GM19240 (cell line): ENCODE measurements at regions not wholly inside any gene's neighbourhood (a gene's known extent, or its start where the extent isn't known, plus 50 kb on each side); places are given as distances from the start of the nearest gene placed in this dataset.
"Not testable (repeated sequence)": the region's sequence is repeated elsewhere in the genome, so short reads cannot be mapped to it uniquely, and the experiment has no call there.

Experiments used
- DNase-seq: peaks from one replicate; pipeline ENCODE4 v3.0.0; 2011; ENCODE audit warnings: low spot score; ENCODE audit not compliant: insufficient read length

DNA sequence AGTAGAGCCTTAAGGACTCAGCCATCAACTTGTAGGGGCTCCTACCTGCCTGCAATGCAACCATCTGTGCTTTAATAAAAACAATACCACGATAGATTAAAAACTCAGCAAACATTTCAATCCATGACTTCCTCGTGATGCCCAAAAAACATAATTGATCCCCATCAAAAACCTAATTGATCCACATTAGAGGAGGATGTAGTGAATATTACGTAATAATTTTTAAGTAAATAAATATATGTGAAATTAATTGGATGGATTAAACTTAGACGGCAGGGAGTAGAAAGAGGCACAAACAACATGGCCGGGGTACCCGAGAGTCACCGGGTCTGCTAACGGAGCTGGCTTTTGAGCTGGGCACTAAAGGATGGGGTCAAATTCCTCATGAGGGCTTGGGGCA lies 87.3 kb downstream of the ARL4C start:
- DNase-seq, result no peak

GRCh38 chr2:234406085-234406484 lies 90.8 kb downstream of the ARL4C start:
- DNase-seq, result no peak

DNA sequence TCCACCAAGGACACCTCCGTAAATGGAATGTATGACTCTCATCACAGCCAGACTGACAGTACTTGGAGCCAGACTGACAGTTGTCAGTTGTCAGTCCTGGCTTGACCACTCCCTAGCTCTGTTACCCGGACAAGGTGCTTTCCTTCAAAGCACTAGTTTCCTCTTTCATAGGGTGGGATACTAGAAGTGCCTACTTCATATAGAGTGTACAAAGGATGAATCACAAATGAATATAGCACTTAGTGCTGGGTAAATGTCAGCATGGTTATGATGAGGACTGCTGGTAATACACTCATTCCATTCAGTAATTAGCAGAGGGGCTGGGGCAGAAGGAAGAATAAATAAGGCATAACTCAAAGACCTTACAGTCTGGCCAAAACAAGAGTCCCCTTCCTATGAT lies 91.4 kb downstream of the ARL4C start:
- DNase-seq, result no peak

DNA sequence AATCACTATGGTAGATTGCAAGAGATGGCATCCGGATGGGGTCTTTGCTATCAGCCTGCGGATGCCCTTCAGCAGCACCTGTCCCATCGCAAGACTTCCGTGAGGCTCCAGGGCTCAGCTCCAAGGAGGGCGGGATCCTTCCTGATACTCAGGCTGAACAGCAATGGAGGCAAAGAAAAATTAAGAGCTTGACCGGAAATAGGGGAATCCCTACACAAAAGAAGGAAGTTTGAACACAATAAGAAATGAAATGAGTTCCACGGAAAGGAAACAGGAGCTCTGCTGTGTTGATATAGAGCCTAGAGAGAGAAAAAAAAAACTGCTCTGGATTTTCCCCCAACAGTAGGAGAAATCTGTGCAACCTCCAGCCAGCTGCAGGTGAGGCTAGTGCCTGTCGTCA lies 91.9 kb downstream of the ARL4C start:
- no peak for DNase-seq

- no peak for DNase-seq
Measured at GRCh38 chr2:234403751-234404150, 93.1 kb downstream of the ARL4C start.

DNA sequence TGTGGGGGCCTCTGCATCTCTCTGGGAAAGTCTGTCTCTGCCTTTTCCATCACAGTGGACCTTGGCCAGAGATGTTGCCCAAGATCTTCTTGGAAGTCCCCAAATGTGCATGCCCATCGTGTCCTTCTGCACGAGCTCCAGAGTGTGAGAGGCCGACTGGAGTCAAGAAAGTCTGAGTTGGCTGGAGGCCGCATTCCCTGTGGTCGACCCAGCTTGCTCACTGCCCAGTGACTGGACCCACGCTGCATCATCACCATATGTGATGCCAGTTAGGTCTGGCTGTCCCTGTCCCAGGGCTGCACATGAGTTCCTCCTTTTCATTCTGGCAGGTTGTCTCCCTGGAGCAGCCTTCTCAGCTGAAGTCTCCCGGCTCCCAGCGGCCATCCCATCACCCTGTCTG lies 93.8 kb downstream of the ARL4C start:
- DNase-seq, result no peak

- no peak for DNase-seq
Measured at GRCh38 chr2:234401426-234401825, 95.5 kb downstream of the ARL4C start.

DNA sequence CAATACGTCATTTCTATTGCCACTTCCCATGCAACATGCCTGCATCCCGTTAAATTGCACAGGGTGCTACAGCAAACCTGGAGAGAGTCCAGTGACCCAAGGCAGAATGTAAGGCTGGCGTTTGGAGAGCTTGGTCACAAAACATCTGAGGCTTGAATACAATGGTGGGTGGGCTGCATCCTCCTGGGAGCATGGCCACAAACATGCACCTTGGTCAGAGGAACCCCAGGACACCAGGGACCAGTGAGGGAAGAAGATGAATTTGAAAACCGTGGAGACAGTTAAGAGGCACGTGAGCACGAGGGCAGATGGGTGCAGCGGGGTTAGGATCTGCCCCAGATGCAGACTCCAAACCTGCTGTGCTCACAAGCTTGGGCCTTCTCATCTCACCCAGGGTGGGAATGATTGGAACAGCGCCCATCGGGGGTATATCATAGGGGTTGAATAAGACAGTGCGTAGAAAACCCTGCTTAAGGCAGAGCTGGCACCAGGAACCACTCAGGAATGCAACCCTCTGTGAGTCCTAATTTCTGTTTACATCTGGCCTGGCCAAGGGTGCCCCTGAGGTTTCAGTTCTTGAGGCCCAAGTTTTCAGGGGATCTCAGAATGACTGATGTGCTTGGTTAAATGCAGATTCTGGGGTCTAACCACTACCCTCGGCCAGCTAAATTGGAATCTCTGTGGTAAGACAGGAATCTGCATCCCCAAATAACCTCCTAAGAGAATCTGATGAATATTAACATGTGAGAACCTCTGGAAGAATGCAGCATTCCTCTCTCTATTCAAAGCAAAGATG lies 97.2 kb downstream of the ARL4C start:
- DNase-seq, result no peak

GRCh38 chr2:234398531-234398930 lies 98.3 kb downstream of the ARL4C start:
- DNase-seq, result no peak

- no peak for DNase-seq
Measured at GRCh38 chr2:234395891-234396420, 100.9 kb downstream of the ARL4C start.

GRCh38 chr2:234394450-234394849 lies 102.4 kb downstream of the ARL4C start:
- no peak for DNase-seq

GRCh38 chr2:234393354-234393753 lies 103.5 kb downstream of the ARL4C start:
- DNase-seq, result no peak

DNA sequence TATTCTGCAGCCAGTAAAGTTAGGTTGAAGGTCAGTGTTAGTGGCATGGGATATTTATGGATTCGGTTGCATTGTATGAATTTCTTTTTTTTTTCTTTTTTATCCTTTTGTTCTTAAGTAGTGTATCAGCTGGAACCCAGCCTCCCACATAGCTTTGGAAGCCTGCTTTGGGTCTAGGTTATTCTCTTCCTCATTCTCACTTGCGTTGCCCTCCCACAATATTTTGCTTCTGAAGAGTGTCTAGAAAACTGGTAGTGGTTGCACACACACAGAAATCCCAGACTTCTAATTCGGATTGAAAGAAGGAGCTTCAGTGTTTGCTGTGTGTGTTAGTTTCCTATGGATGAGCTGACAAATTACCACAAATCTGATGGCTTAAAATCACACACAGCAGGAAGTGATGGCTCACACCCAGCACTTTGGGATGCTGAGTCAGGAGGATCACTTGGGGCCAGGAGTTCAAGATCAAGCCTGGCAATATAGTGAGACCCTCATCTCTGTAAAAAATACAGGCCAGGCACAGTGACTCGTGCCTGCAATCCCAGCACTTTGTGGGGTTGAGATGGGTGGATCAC lies 104.8 kb downstream of the ARL4C start:
- DNase-seq, result no peak

DNA sequence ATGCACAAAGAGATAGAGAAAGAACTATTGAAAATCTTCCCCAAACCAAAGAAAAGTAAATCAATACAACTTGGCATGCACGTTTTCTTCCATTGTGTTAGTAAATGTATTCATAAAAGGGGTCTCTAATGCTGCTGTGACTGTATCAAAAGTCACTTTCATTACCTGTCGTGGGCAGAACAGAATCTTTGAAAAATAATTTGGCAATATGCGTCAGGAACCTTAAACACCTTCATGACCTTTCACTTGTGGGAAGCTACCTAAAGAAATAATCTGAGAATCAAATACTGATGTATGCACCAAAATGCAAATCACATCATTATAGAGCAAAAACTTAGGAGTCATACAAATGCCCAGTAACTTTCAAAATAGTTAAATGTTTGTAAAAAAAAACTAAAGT lies 105.3 kb downstream of the ARL4C start:
- no peak for DNase-seq

DNA sequence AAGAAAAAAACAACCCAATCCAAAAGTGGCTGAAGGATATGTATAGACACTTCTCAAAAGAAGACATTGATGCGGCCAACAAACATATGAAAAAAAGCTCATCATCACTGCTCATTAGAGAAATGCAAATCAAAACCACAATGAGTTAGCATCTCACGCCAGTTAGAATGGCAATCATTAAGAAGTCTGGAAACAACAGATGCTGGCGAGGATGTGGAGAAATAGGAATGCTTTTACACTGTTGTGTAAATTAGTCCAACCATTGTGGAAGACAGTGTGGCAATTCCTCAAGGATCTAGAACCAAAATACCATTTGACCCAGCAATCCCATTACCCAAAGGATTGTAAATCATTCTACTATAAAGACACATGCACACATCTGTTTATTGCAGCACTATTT lies 107.2 kb downstream of the ARL4C start:
- not testable (repeated sequence) for DNase-seq

- DNase-seq, result no peak
Measured at GRCh38 chr2:234388591-234388990, 108.3 kb downstream of the ARL4C start.

- DNase-seq, result no peak
Measured at GRCh38 chr2:234386971-234387370, 109.9 kb downstream of the ARL4C start.

DNA sequence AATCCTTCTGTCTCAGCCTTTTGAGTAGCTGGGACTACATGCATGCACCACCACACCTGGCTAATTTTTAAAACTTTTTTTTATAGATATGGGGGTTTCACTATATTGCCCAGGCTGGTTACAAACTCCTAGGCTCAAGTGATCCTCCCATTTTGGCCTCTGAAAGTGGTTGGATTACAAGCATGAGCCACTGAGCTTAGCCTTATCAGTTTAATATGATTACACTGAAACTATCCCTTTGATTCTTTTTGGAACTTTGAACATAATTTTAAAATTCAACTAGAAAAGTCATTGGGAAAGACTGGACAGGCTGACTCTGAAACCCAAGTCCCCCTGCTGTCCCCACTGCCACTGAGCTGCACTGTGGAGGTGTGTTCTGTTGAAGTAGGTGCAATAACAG lies 114.8 kb downstream of the ARL4C start:
- no peak for DNase-seq

DNA sequence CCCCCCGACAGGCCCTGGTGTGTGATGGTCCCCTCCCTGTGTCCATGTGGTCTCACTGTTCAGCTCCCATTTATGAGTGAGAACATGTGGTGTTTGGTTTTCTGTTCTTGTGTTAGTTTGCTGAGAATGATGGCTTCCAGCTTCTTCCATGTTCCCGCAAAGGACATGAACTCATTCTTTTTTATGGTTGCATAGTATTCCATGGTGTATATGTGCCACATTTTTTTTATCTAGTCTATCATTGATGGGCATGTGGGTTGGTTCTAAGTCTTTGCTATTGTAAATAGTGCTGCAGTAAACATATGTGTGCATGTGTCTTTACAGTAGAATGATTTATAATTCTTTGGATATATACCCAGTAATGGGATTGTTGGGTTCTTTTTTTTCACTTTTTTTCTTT lies 117.9 kb downstream of the ARL4C start:
- DNase-seq, result not testable (repeated sequence)

- no peak for DNase-seq
Measured at GRCh38 chr2:234378440-234378839, 118.4 kb downstream of the ARL4C start.

- no peak for DNase-seq
Measured at GRCh38 chr2:234377761-234378391, 119.0 kb downstream of the ARL4C start.

GRCh38 chr2:234376229-234376628 lies 120.7 kb downstream of the ARL4C start:
- DNase-seq, result no peak
